Kidney (tissue), 13 donors: ENCODE measurements at regions not wholly inside any gene's neighbourhood (a gene's known extent, or its start where the extent isn't known, plus 50 kb on each side); places are given as distances from the start of the nearest gene placed in this dataset.

Experiments
- DNase-seq, 5 donors: peaks; one replicate each; pipeline ENCODE4 v3.0.0-alpha.2; 2013 to 2020
- FAIRE-seq: peaks from 2 replicates; lab custom pipeline; 2012; peaks lifted over from hg19 to GRCh38; lab: Jason Lieb, UNC
- H3K27ac ChIP-seq, 2 donors: one replicate each; pipeline ENCODE4 v1.7.0; 2013; ENCODE audit warnings: low read depth in 2 of 2, low read length in 2 of 2, inconsistent platforms in 1 of 2
- H3K27me3 ChIP-seq: one replicate; pipeline ENCODE4 v1.7.1; 2013; ENCODE audit warnings: low read length, inconsistent platforms; ENCODE audit not compliant: control insufficient read depth, insufficient read depth
- H3K36me3 ChIP-seq, 3 donors: one replicate each; pipeline versions ENCODE4 v1.7.0 to v1.7.1; 2013; ENCODE audit warnings: low read length in 3 of 3, control low read depth in 1 of 3, inconsistent platforms in 1 of 3; ENCODE audit not compliant: insufficient read depth in 3 of 3, control insufficient read depth in 2 of 3
- H3K4me1 ChIP-seq, 3 donors: one replicate each; pipeline versions ENCODE4 v1.7.0 to v1.7.1; 2013; ENCODE audit warnings: low read length in 3 of 3, inconsistent platforms in 1 of 3, low read depth in 1 of 3; ENCODE audit not compliant: control insufficient read depth in 2 of 3, insufficient read depth in 2 of 3
- H3K4me3 ChIP-seq, 3 donors: one replicate each; pipeline versions ENCODE4 v1.7.0 to v1.8.1; 2013; ENCODE audit warnings: low read length in 3 of 3, control low read depth in 1 of 3, inconsistent platforms in 1 of 3
- H3K9ac ChIP-seq, 3 donors: one replicate each; pipeline versions ENCODE4 v1.7.0 to v1.7.1; 2013; ENCODE audit warnings: low read length in 3 of 3, control low read depth in 1 of 3, inconsistent platforms in 1 of 3
- H3K9me3 ChIP-seq, 3 donors: one replicate each; pipeline versions ENCODE4 v1.7.0 to v1.7.1; 2013; ENCODE audit warnings: low read length in 3 of 3, control low read depth in 1 of 3, inconsistent platforms in 1 of 3; ENCODE audit not compliant: control insufficient read depth in 2 of 3, insufficient read depth in 1 of 3
- intact Hi-C: fragments of 100-400 bp; cut with DNase I; formaldehyde crosslinking; loops from one replicate; pipeline ENCODE4 v1.11.1; 2022
- TF ChIP-seq, protein P1 (sequence below): IDR thresholded peaks from 3 replicates; pipeline ENCODE4 v1.5.1; 2012; ENCODE audit warnings: mild to moderate bottlenecking, moderate library complexity, borderline replicate concordance; ENCODE audit not compliant: insufficient read depth; ENCODE audit errors: extremely low read depth
- donor health status: control.
- donor health status: control.
- donor health status: control.
- donor health status: control.
- donor health status: control.
- donor health status: DM: yes; HTN: yes; CAD: no.
- donor health status: Normal renal cell carcinoma (clear cell type).

DNA sequence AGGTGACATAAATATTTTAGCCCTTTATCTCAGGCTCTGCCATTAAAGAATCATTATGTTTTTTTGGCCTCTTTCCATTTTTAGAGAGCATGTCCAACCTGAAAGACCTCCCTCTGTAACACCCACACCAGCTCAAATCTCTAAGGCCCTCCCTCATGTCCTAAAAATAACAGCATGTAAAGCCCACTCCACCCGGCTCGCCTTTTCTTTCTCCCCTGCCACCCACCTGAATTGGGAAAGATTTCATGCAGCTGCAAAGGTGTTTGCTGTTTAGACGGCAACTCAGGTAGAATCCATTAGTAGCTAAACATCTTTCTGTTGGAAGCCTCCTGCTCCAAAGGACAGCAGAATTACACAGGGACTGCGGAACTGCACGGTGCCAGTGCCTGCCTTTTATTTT, 79.9 kb downstream of the DMRTA2 start:
- intact Hi-C loops = no loop called here
- Histone ChIP-seq H3K4me3 (no peak overlapping the region), H3K27ac (no peak overlapping the region), H3K27me3 (no peaks in the 10 kb centered on the region), H3K36me3 (no peaks in the 10 kb centered on the region), H3K9ac (no peak overlapping the region), H3K9me3 (peaks cover 0 to 2% (median 0%) of the 10 kb centered on the region in 3 donors), H3K4me1 (no peaks in the 10 kb centered on the region)
- FAIRE-seq (no peak), DNase-seq (no peak)
- TF ChIP-seq, protein P1, sequence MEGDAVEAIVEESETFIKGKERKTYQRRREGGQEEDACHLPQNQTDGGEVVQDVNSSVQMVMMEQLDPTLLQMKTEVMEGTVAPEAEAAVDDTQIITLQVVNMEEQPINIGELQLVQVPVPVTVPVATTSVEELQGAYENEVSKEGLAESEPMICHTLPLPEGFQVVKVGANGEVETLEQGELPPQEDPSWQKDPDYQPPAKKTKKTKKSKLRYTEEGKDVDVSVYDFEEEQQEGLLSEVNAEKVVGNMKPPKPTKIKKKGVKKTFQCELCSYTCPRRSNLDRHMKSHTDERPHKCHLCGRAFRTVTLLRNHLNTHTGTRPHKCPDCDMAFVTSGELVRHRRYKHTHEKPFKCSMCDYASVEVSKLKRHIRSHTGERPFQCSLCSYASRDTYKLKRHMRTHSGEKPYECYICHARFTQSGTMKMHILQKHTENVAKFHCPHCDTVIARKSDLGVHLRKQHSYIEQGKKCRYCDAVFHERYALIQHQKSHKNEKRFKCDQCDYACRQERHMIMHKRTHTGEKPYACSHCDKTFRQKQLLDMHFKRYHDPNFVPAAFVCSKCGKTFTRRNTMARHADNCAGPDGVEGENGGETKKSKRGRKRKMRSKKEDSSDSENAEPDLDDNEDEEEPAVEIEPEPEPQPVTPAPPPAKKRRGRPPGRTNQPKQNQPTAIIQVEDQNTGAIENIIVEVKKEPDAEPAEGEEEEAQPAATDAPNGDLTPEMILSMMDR = no peak

DNA sequence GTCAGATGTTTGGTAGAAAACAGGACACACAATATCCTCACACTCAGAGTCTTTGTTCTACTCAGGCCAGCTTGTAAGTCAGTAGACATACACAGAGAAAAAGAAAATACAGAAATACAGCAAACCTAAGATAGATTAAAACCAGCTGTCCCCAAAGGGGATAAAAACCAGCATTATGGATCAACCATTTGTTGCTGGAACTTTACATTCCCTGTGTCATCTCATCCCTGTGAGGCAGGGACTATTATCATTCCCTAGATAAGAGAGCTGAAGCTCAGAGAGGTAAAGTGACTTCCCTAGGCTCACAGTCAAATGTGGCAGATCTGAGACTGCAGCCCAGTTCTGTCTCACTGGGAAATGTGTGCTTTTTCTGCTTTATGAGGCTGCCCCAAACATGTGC, 80.7 kb downstream of the DMRTA2 start:
- intact Hi-C loops = no loop called here
- Histone ChIP-seq H3K27me3 (no peaks in the 10 kb centered on the region), H3K9ac (no peak overlapping the region), H3K4me1 (no peaks in the 10 kb centered on the region), H3K4me3 (no peak overlapping the region), H3K27ac (no peak overlapping the region), H3K9me3 (peaks cover 0 to 2% (median 0%) of the 10 kb centered on the region in 3 donors), H3K36me3 (no peaks in the 10 kb centered on the region)
- FAIRE-seq (no peak), DNase-seq (no peak)
- TF ChIP-seq, protein P1 = no peak

DNA sequence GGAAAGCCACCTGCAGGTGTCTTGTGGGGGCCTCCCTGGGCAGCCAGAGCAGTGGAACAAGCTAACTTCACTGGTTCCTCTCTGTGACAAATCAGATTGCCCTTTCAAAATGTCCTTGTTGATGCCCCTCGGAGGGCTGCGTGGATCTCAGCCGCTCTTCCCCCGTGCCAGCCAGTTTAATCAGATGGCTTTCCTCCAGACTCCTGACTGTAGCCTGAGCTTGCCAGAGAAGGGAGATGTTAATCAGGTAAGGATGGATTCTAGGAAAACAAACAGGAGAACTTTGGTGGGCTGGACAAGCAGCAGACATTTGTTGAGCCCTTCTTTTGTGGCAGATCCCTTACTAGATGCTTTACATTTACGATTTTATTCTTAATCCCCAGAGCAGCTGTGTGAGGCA, 88.2 kb downstream of the DMRTA2 start:
- Histone ChIP-seq H3K4me1 (peaks cover 0 to 7% (median 0%) of the 10 kb centered on the region in 3 donors), H3K36me3 (no peaks in the 10 kb centered on the region), H3K9ac (no peak overlapping the region), H3K27ac (no peak overlapping the region), H3K9me3 (peaks cover 0 to 2% (median 0%) of the 10 kb centered on the region in 3 donors), H3K27me3 (no peaks in the 10 kb centered on the region), H3K4me3 (no peak overlapping the region)
- DNase-seq (no peak), FAIRE-seq (no peak)
- TF ChIP-seq, protein P1 = no peak
- intact Hi-C loops = no loop called here

DNA sequence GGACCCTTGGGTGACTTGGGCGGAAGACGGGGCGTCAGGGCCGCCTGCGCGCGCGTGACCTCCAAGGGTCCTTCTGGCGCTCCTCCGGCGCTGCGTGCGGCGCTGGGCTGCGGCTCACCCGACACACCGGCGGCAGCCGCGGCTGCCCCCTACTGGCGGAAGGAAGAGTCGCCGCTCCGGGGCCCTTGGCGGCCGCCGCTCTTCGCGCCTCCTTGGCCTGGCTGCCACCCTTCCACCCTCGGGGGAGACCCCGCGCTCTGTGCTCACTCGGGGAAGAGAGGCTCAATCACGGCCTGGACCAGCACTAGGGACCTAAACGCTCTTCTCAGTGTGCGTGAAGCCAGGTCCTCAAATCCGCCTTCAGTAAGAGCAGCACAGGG, 89.7 kb downstream of the DMRTA2 start:
- H3K36me3 ChIP-seq = no peaks in the 10 kb centered on the region
- H3K4me1 ChIP-seq = peaks cover 0 to 7% (median 0%) of the 10 kb centered on the region in 3 donors
- H3K9ac ChIP-seq = peak overlapping the region in 1 of 3 donors; percentile 60
- H3K27me3 ChIP-seq = no peaks in the 10 kb centered on the region
- FAIRE-seq (no peak), DNase-seq (peak; percentile 65 to 76 (median 72))
- H3K27ac ChIP-seq = peak overlapping the region in 1 of 2 donors; percentile 40
- intact Hi-C loops = no loop called here
- H3K9me3 ChIP-seq = peaks cover 0 to under 1% (median 0%) of the 10 kb centered on the region in 3 donors
- H3K4me3 ChIP-seq = peak overlapping the region in 2 of 3 donors; percentile 58 to 72
- TF ChIP-seq, protein P1 = peak; percentile 77
